ENCODE measurements at regions not wholly inside any gene's neighbourhood (a gene's known extent, or its start where the extent isn't known, plus 50 kb on each side); places are given as distances from the start of the nearest gene placed in this dataset.

GRCh38 chr21:20511216-20511880 lies 486.9 kb upstream of the NCAM2 start:
- no peaks in the 10 kb centered on the region for H3K4me1 ChIP-seq (ENCODE audit: insufficient read depth, insufficient read length)
- no peak overlapping the region for H3K4me3 ChIP-seq (ENCODE audit: insufficient read length, low read depth)
- H3K27me3 ChIP-seq (ENCODE audit: insufficient read depth, insufficient read length) = no peaks in the 10 kb centered on the region
- H3K9ac ChIP-seq (ENCODE audit: insufficient read length, low read depth) = no peak overlapping the region
- H3K9me3 ChIP-seq (ENCODE audit: insufficient read depth, low read length) = peaks cover 16% of the 10 kb centered on the region
- DNase-seq (ENCODE audit: low read depth, low spot score) = no peak
- no peaks in the 10 kb centered on the region for H3K36me3 ChIP-seq (ENCODE audit: insufficient read depth, insufficient read length, low read length)
- no peak for TF ChIP-seq ZNF274 (IDR thresholded peaks at IDR 0.05; ENCODE audit: low read depth, low read length)
- TF ChIP-seq SUZ12 (IDR thresholded peaks at IDR 0.05; ENCODE audit: extremely low read depth, insufficient read depth, insufficient read length) = no peak
- no peak for TF ChIP-seq YY1 (IDR thresholded peaks at IDR 0.05; ENCODE audit: insufficient read depth, insufficient read length)

- Histone ChIP-seq H3K27me3 (ENCODE audit: insufficient read depth, insufficient read length) (no peaks in the 10 kb centered on the region), H3K9ac (ENCODE audit: insufficient read length, low read depth) (no peak overlapping the region), H3K4me3 (ENCODE audit: insufficient read length, low read depth) (no peak overlapping the region), H3K36me3 (ENCODE audit: insufficient read depth, insufficient read length, low read length) (no peaks in the 10 kb centered on the region), H3K9me3 (ENCODE audit: insufficient read depth, low read length) (peaks cover 7% of the 10 kb centered on the region), H3K4me1 (ENCODE audit: insufficient read depth, insufficient read length) (no peaks in the 10 kb centered on the region)
- no peak for DNase-seq (ENCODE audit: low read depth, low spot score)
- no peak for TF ChIP-seq SUZ12 (IDR thresholded peaks at IDR 0.05; ENCODE audit: extremely low read depth, insufficient read depth, insufficient read length)
- no peak for TF ChIP-seq YY1 (IDR thresholded peaks at IDR 0.05; ENCODE audit: insufficient read depth, insufficient read length)
- TF ChIP-seq ZNF274 (IDR thresholded peaks at IDR 0.05; ENCODE audit: low read depth, low read length) = no peak
Measured at GRCh38 chr21:20515446-20515845, 482.8 kb upstream of the NCAM2 start.

- Histone ChIP-seq H3K9me3 (ENCODE audit: insufficient read depth, low read length) (no peaks in the 10 kb centered on the region), H3K4me3 (ENCODE audit: insufficient read length, low read depth) (no peak overlapping the region), H3K36me3 (ENCODE audit: insufficient read depth, insufficient read length, low read length) (no peaks in the 10 kb centered on the region), H3K27me3 (ENCODE audit: insufficient read depth, insufficient read length) (no peaks in the 10 kb centered on the region), H3K4me1 (ENCODE audit: insufficient read depth, insufficient read length) (no peaks in the 10 kb centered on the region), H3K9ac (ENCODE audit: insufficient read length, low read depth) (no peak overlapping the region)
- no peak for TF ChIP-seq ZNF274 (IDR thresholded peaks at IDR 0.05; ENCODE audit: low read depth, low read length)
- TF ChIP-seq SUZ12 (IDR thresholded peaks at IDR 0.05; ENCODE audit: extremely low read depth, insufficient read depth, insufficient read length) = no peak
- TF ChIP-seq YY1 (IDR thresholded peaks at IDR 0.05; ENCODE audit: insufficient read depth, insufficient read length) = no peak
- no peak for DNase-seq (ENCODE audit: low read depth, low spot score)
Measured at GRCh38 chr21:20519076-20519475, 479.1 kb upstream of the NCAM2 start.

DNA sequence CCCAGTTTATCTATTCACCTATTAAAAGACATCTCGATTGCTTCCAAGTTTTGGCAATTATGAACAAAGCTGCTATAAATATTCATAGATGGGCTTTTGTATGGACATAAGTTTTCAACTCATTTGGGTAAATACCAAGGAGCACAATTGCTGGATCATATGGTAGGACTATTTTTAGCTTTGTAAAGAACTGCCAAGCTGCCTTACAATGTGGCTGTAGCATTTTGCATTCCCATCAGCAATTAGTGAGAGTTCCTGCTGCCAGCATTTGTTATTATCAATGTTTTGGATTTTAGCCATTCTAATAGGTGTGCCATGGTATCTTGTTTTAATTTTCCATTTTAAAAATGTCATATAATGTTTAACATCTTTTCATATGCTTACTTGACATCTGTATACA lies 475.6 kb upstream of the NCAM2 start:
- no peaks in the 10 kb centered on the region for H3K9me3 ChIP-seq (ENCODE audit: insufficient read depth, low read length)
- H3K9ac ChIP-seq (ENCODE audit: insufficient read length, low read depth) = no peak overlapping the region
- no peak for TF ChIP-seq YY1 (IDR thresholded peaks at IDR 0.05; ENCODE audit: insufficient read depth, insufficient read length)
- TF ChIP-seq SUZ12 (IDR thresholded peaks at IDR 0.05; ENCODE audit: extremely low read depth, insufficient read depth, insufficient read length) = no peak
- no peak for TF ChIP-seq ZNF274 (IDR thresholded peaks at IDR 0.05; ENCODE audit: low read depth, low read length)
- H3K4me1 ChIP-seq (ENCODE audit: insufficient read depth, insufficient read length) = no peaks in the 10 kb centered on the region
- H3K4me3 ChIP-seq (ENCODE audit: insufficient read length, low read depth) = no peak overlapping the region
- no peaks in the 10 kb centered on the region for H3K36me3 ChIP-seq (ENCODE audit: insufficient read depth, insufficient read length, low read length)
- no peaks in the 10 kb centered on the region for H3K27me3 ChIP-seq (ENCODE audit: insufficient read depth, insufficient read length)
- DNase-seq (ENCODE audit: low read depth, low spot score) = no peak

- Histone ChIP-seq H3K27me3 (ENCODE audit: insufficient read depth, insufficient read length) (no peaks in the 10 kb centered on the region), H3K4me1 (ENCODE audit: insufficient read depth, insufficient read length) (no peaks in the 10 kb centered on the region), H3K4me3 (ENCODE audit: insufficient read length, low read depth) (no peak overlapping the region), H3K9ac (ENCODE audit: insufficient read length, low read depth) (no peak overlapping the region), H3K36me3 (ENCODE audit: insufficient read depth, insufficient read length, low read length) (no peaks in the 10 kb centered on the region), H3K9me3 (ENCODE audit: insufficient read depth, low read length) (no peaks in the 10 kb centered on the region)
- TF ChIP-seq ZNF274 (IDR thresholded peaks at IDR 0.05; ENCODE audit: low read depth, low read length) (no peak), SUZ12 (IDR thresholded peaks at IDR 0.05; ENCODE audit: extremely low read depth, insufficient read depth, insufficient read length) (no peak), YY1 (IDR thresholded peaks at IDR 0.05; ENCODE audit: insufficient read depth, insufficient read length) (no peak)
- DNase-seq (ENCODE audit: low read depth, low spot score) = no peak
Measured at GRCh38 chr21:20523191-20523590, 475.0 kb upstream of the NCAM2 start.

- no peak for TF ChIP-seq ZNF274 (IDR thresholded peaks at IDR 0.05; ENCODE audit: low read depth, low read length)
- TF ChIP-seq SUZ12 (IDR thresholded peaks at IDR 0.05; ENCODE audit: extremely low read depth, insufficient read depth, insufficient read length) = no peak
- no peak for TF ChIP-seq YY1 (IDR thresholded peaks at IDR 0.05; ENCODE audit: insufficient read depth, insufficient read length)
- Histone ChIP-seq H3K9ac (ENCODE audit: insufficient read length, low read depth) (no peak overlapping the region), H3K4me3 (ENCODE audit: insufficient read length, low read depth) (no peak overlapping the region), H3K36me3 (ENCODE audit: insufficient read depth, insufficient read length, low read length) (no peaks in the 10 kb centered on the region), H3K4me1 (ENCODE audit: insufficient read depth, insufficient read length) (no peaks in the 10 kb centered on the region), H3K27me3 (ENCODE audit: insufficient read depth, insufficient read length) (no peaks in the 10 kb centered on the region), H3K9me3 (ENCODE audit: insufficient read depth, low read length) (no peaks in the 10 kb centered on the region)
- DNase-seq (ENCODE audit: low read depth, low spot score) = no peak
Measured at GRCh38 chr21:20527731-20528460, 470.3 kb upstream of the NCAM2 start.

GRCh38 chr21:20537130-20537529 lies 461.1 kb upstream of the NCAM2 start:
- Histone ChIP-seq H3K4me3 (ENCODE audit: insufficient read length, low read depth) (no peak overlapping the region), H3K9me3 (ENCODE audit: insufficient read depth, low read length) (no peaks in the 10 kb centered on the region), H3K27me3 (ENCODE audit: insufficient read depth, insufficient read length) (no peaks in the 10 kb centered on the region), H3K9ac (ENCODE audit: insufficient read length, low read depth) (no peak overlapping the region), H3K4me1 (ENCODE audit: insufficient read depth, insufficient read length) (no peaks in the 10 kb centered on the region), H3K36me3 (ENCODE audit: insufficient read depth, insufficient read length, low read length) (no peaks in the 10 kb centered on the region)
- no peak for DNase-seq (ENCODE audit: low read depth, low spot score)
- TF ChIP-seq ZNF274 (IDR thresholded peaks at IDR 0.05; ENCODE audit: low read depth, low read length) (no peak), SUZ12 (IDR thresholded peaks at IDR 0.05; ENCODE audit: extremely low read depth, insufficient read depth, insufficient read length) (no peak), YY1 (IDR thresholded peaks at IDR 0.05; ENCODE audit: insufficient read depth, insufficient read length) (no peak)

Measured in NT2/D1 (cell line).